Upper lobe of right lung (tissue), 1 donor: ENCODE measurements at regions not wholly inside any gene's neighbourhood (a gene's known extent, or its start where the extent isn't known, plus 50 kb on each side); places are given as distances from the start of the nearest gene placed in this dataset.

ENCODE experiments used
- ATAC-seq: fragments of 200-7000 bp; cut with Tn5 transposase; one replicate; pipeline ENCODE4 v1.9.1; 2020; ENCODE audit warnings: mild to moderate bottlenecking, moderate library complexity
- DNase-seq: peaks from one replicate; pipeline ENCODE4 v3.0.0-alpha.2; 2020
- H3K27ac ChIP-seq: fragments of 200-600 bp; one replicate; pipeline ENCODE4 v1.8.0; 2022
- H3K27me3 ChIP-seq: fragments of 200-600 bp; one replicate; pipeline ENCODE4 v1.8.0; 2022; ENCODE audit warnings: mild to moderate bottlenecking
- H3K36me3 ChIP-seq: fragments of 200-600 bp; one replicate; pipeline ENCODE4 v1.8.0; 2022
- H3K4me1 ChIP-seq: fragments of 200-600 bp; one replicate; pipeline ENCODE4 v1.8.0; 2022
- H3K4me3 ChIP-seq: fragments of 200-600 bp; one replicate; pipeline ENCODE4 v1.8.0; 2022; ENCODE audit warnings: mild to moderate bottlenecking
- H3K9me3 ChIP-seq: fragments of 200-600 bp; one replicate; pipeline ENCODE4 v1.8.0; 2022
- CTCF ChIP-seq: fragments of 200-600 bp; IDR thresholded peaks from one replicate; pipeline ENCODE4 v1.8.0; 2022; ENCODE audit warnings: antibody characterized with exemption
- intact Hi-C: fragments of 100-400 bp; cut with DNase I; formaldehyde crosslinking; loops from one replicate; pipeline ENCODE4 v1.11.0; 2022
- donor health status: DM: no; HTN: yes; CAD: no; lungs with severe emphysema.

GRCh38 chr20:19924255-19924654 is 92.9 kb upstream of the NAA20 start:
- H3K27ac ChIP-seq = no peak overlapping the region
- intact Hi-C loops = no loop called here

DNA sequence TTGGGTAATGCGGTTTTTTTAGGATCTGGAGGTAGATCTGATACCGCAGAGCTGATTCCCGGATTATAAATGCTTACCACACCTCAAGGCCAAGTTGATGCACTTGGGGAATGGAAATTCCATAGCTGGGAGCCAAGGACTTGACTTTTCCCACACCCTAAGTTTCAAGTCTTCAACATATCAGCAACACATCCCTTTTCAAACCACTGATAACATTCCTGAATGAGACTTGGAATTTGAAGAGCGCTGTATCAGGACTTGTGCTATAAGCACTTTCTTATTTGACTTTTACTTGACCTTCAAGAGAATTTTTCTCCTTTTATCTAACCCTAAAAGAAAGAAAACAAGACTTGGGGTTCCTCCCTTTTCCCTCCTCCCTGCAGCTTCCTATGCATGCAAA is 90.6 kb upstream of the NAA20 start:
- H3K4me3 ChIP-seq = no peak overlapping the region
- no peaks in the 10 kb centered on the region for H3K36me3 ChIP-seq
- H3K9me3 ChIP-seq = no peaks in the 10 kb centered on the region
- peaks cover 69% of the 10 kb centered on the region for H3K4me1 ChIP-seq
- no peak for TF ChIP-seq CTCF
- DNase-seq (no peak), ATAC-seq (peak; percentile 56)
- H3K27me3 ChIP-seq = no peaks in the 10 kb centered on the region
- intact Hi-C loops = no loop called here
- peak overlapping the region; percentile 71 for H3K27ac ChIP-seq

More at GRCh38 chr20:19924255-19924654, 92.9 kb upstream of the NAA20 start:
- ATAC-seq (no peak), DNase-seq (no peak)
- TF ChIP-seq CTCF = no peak
- no peaks in the 10 kb centered on the region for H3K36me3 ChIP-seq
- H3K4me1 ChIP-seq = peaks cover 61% of the 10 kb centered on the region
- H3K9me3 ChIP-seq = no peaks in the 10 kb centered on the region
- H3K27me3 ChIP-seq = no peaks in the 10 kb centered on the region
- H3K4me3 ChIP-seq = no peak overlapping the region

GRCh38 chr20:19928328-19929011 is 88.7 kb upstream of the NAA20 start:
- Histone ChIP-seq H3K36me3 (no peaks in the 10 kb centered on the region), H3K4me3 (no peak overlapping the region), H3K27me3 (no peaks in the 10 kb centered on the region), H3K27ac (peak overlapping the region; percentile 71), H3K9me3 (no peaks in the 10 kb centered on the region), H3K4me1 (peaks cover 75% of the 10 kb centered on the region)
- ATAC-seq = peak; percentile 91
- intact Hi-C loops = no loop called here
- TF ChIP-seq CTCF = no peak
- DNase-seq = peak; percentile 85

GRCh38 chr20:19929012-19929360 is 88.2 kb upstream of the NAA20 start:
- Histone ChIP-seq H3K27ac (peak overlapping the region; percentile 71), H3K9me3 (no peaks in the 10 kb centered on the region), H3K27me3 (no peaks in the 10 kb centered on the region), H3K4me3 (no peak overlapping the region), H3K36me3 (no peaks in the 10 kb centered on the region), H3K4me1 (peaks cover 79% of the 10 kb centered on the region)
- no peak for TF ChIP-seq CTCF
- ATAC-seq = no peak
- intact Hi-C loops = no loop called here
- DNase-seq = no peak

DNA sequence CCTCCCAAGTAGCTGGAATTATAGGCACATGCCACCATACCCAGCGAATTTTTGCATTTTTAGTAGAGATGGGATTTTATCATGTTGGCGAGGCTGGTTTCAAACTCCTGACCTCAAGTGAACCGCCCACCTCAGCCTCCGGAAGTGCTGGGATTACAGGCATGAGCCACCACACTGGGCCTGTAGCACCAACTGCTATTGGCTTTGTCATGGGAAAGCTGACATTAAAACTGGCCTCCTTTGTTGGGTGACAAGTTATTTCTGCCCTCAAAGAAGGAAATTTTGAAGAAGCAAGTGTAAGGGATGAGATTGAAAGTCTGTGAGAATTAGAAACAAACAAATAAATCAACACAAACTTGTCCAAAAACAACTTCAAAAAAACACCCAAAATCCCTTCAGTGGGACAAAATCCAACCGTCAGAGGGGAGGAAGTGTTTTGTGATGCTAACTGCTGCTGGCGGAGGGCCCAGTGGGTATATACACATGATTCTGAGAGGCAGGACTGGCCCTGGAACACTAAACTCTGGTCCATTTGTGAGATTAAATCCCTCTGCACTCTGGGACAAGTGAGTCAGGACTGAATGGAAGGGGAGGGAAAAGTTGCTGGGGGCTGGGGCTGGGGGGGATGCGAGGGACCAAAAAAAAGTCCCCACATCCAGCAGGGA is 87.5 kb upstream of the NAA20 start:
- intact Hi-C loops = no loop called here
- ATAC-seq = no peak
- no peak for DNase-seq
- no peaks in the 10 kb centered on the region for H3K9me3 ChIP-seq
- peak overlapping the region; percentile 71 for H3K27ac ChIP-seq
- peaks cover 85% of the 10 kb centered on the region for H3K4me1 ChIP-seq
- no peaks in the 10 kb centered on the region for H3K27me3 ChIP-seq
- TF ChIP-seq CTCF = no peak
- no peaks in the 10 kb centered on the region for H3K36me3 ChIP-seq
- H3K4me3 ChIP-seq = no peak overlapping the region
